HG02642 (cell line): ENCODE measurements at regions not wholly inside any gene's neighbourhood (a gene's known extent, or its start where the extent isn't known, plus 50 kb on each side); places are given as distances from the start of the nearest gene placed in this dataset.

ENCODE experiments used
- ATAC-seq: cut with Tn5 transposase; IDR thresholded peaks from one replicate; pipeline ENCODE4 v1.9.1; 2021; ENCODE audit warnings: mild to moderate bottlenecking; ENCODE audit not compliant: unreplicated experiment, poor library complexity

- ATAC-seq, result no peak
Measured at GRCh38 chr3:145983101-145983500, 177.9 kb downstream of the PLOD2 start.
